NOMO-1 (cell line): ENCODE measurements at regions not wholly inside any gene's neighbourhood (a gene's known extent, or its start where the extent isn't known, plus 50 kb on each side); places are given as distances from the start of the nearest gene placed in this dataset.
"Not testable (repeated sequence)": the region's sequence is repeated elsewhere in the genome, so short reads cannot be mapped to it uniquely, and the experiment has no call there.

ENCODE experiments used
- DNase-seq, 2 experiments: peaks; one replicate each; lab custom pipeline; 2025; ENCODE audit not compliant: unreplicated experiment in 2 of 2; lab: John Stamatoyannopoulos, UW

GRCh38 chr2:17206771-17207170 is 311.5 kb downstream of the RAD51AP2 start:
- no peak for DNase-seq

DNA sequence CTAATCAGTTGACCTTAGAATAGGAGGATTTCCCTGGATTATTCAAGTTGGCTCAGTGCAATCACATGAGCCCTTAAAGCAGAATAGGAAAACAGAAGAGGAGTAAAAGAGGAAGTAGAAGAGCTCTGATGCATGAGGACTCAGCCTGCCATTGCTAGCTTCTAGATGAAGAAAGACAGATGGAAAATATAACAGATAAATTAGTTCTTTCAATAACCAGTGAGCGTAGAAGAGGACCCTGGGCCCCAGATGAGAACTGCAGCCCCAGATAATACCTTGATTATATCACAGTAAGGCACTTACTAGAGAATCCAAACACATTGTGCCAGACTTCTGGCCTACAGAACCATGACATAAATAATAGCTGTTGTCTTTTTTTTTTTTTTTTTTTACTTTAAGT is 314.0 kb downstream of the RAD51AP2 start:
- DNase-seq: not testable (repeated sequence)

GRCh38 chr2:17202628-17203027 is 315.6 kb downstream of the RAD51AP2 start:
- peak in 1 of 2 experiments; percentile 8 for DNase-seq

GRCh38 chr2:17199741-17200140 is 318.5 kb downstream of the RAD51AP2 start:
- DNase-seq: no peak

DNA sequence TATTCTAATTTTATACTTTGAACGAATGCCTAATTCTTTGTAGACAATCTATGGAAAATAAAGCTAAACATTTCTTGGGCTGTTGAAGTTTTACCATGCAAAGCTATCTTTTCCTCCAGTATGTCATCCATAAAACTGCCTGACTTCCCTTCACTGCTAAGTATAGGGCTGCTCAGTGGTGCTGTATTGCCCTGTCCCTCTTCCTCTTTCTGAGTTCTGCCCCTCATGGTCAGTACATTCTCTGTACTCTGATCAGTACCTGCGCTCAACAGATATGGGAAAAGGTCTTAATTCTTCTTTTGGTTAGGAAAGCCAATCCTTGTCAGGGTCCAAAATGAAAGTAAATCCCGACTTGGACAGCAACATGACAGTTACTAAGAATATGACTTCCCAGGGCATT is 321.9 kb downstream of the RAD51AP2 start:
- DNase-seq: no peak

DNA sequence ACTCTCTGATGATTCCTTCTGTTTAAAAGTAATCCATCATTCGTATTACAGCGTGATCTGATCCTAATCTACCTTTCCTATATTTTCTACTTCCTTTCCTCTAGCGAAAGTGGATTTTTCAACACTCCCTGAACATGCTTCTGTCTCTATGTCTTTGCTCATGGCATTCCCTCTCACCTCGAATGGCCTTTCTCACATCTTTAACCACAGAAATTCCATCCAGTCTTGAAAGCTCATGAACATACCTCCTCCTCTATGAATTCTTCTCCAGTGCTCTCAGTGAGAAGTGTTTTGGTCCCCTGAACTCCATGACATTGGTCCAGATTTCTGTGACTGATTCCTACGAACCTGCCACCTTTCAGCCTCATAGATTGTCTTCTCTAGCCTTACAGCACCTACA is 323.2 kb downstream of the RAD51AP2 start:
- no peak for DNase-seq

- DNase-seq: no peak
These were observed 324.2 kb downstream of the RAD51AP2 start for GRCh38 chr2:17194083-17194482.

- not testable (repeated sequence) for DNase-seq
These were observed 324.8 kb downstream of the RAD51AP2 start for GRCh38 chr2:17193433-17193890.

- no peak for DNase-seq
These were observed 327.0 kb downstream of the RAD51AP2 start for GRCh38 chr2:17191223-17191622.

GRCh38 chr2:17190527-17190926 is 327.7 kb downstream of the RAD51AP2 start:
- DNase-seq: no peak

DNA sequence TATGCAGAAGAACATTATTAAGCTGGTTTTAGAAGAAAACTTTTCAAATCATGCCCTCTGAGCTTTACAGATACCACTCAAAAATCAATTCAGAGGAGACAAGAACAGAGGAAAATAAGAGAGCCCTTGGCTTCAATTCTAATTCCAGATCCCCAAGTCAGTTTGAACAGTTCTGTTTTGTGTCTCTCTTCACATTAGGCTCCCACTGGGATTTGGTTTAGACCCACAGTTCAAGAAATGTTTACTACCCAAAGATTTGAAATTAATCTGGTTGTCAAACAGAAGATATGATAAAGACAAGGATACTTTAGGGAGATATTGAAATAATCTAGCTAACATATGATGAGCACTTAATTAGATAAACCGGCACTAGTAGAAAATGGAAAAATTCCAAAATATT is 329.5 kb downstream of the RAD51AP2 start:
- no peak for DNase-seq

DNA sequence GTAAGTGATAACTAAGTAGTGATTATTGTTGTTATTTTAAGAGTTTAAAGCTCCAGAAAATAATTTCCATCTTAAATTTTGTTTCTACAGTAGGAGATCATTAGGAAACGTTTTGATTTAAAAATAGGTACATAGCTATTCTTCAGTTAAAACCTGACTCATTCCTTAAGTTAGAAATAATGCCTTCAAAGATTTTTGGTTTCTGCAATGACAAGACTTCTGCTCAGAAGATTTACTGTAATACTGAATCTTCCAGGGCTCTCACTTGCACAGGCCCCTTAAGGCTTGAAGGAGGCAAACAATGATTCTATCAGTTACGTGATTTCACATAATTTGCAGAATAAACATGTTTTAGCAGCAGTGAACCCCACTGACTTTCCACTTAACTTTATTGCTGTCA is 333.7 kb downstream of the RAD51AP2 start:
- DNase-seq: no peak

DNA sequence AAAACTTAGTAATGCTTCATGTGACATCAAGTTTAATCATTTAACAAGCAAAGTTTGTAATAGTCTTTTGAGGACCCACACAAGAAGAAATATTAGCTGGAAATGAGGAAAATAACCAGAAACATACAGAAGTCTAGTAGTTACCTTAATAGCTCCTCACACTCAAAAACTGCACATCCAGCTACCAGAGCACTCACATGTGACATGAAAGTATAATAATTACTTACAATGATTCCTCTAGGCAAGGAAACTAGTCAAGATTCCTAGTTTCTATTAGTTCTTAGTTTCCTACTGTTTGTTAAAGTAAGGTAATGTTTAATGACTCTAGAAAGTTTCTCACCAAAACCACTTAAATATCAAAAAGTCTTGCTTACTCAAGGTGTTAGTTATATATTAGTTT is 335.8 kb downstream of the RAD51AP2 start:
- no peak for DNase-seq

GRCh38 chr2:17181051-17181752 is 337.0 kb downstream of the RAD51AP2 start:
- no peak for DNase-seq

DNA sequence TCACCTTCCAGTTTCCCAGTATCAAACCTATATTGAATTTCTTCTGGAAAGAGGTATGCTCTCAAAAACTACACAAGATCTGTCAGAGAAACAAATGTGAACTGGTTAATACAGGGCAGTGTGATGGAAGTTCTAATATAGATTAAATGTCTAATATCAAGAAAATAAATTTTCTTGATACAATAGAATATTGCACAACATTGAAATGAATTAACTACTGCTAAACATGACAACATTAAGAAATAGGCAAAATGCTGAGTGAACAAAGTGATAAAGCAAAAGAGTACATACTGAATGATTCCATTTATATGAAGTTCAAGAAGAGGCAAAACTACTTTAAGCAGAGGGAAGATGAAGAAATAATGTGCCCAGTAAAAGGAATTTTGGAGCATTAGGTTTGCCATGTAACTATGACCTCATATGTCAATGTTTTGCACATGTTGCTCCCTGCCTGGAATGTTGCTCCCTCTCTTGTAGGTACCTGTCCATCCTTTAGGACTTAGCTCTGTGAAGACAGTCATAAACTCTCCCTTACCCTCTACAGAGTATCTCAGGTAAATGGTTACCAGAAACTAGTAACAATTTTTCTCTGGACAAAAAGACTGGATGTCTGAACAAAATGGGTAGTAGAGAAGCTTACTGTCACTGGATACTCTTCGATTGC is 339.0 kb downstream of the RAD51AP2 start:
- DNase-seq: no peak

GRCh38 chr2:17177088-17177487 is 341.2 kb downstream of the RAD51AP2 start:
- DNase-seq: no peak

GRCh38 chr2:17171446-17172049 is 346.7 kb downstream of the RAD51AP2 start:
- no peak for DNase-seq

DNA sequence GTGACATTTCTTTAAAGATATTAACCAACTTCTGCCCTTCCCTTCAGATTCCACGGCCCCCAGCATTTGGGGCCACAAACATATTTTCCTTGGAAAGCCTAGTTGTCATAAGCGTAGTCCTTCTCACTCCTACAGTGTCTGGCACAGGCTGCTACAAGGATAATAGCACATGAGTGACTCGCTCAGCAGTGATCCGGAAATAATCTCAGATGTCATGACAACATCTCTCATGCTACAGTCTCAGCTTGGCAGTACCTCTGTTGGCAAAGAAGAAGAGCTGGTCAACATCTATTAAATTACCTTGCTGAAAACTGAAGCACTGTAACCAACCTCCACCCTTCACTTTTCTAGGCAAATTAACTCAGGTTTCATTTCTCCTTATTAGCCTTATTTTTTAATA is 351.7 kb downstream of the RAD51AP2 start:
- DNase-seq: no peak

GRCh38 chr2:17164550-17164949 is 353.7 kb downstream of the RAD51AP2 start:
- DNase-seq: no peak

DNA sequence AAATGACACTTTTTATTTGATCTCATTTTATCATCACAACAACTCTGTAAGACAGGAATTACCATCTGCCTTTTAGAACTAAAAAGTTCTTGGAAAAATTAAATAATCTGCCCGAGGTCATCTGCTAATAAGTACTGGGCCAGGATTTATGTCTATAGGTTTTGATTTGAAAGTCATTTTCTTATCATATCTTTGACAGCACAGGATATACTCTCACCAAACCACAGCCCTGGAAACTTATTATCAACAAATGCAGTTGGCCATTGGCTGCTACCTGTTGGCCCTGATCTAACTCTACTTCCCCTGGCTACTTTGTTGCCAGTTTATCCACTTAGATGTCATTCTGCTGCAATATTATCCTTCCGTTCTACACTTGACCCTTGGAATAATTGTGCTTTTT is 354.6 kb downstream of the RAD51AP2 start:
- DNase-seq: no peak

DNA sequence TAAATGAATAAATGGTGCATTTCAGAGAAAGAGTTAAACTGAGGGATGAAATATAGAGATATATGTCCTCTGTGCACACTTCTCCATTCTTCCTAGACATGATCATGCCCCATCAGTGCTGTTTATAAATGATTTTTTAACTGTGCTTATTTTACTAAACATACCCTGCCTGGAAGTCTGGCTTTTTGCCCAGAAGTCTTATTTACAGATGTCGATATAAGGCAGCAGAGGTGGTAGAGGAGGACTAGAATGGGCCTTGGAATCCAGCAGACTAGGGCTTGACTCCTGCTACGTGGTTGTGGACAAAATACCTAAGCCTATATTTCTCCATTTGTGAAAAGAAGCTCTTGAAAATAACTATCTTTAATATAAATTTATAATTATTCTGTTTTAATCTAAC is 355.5 kb downstream of the RAD51AP2 start:
- DNase-seq: no peak

DNA sequence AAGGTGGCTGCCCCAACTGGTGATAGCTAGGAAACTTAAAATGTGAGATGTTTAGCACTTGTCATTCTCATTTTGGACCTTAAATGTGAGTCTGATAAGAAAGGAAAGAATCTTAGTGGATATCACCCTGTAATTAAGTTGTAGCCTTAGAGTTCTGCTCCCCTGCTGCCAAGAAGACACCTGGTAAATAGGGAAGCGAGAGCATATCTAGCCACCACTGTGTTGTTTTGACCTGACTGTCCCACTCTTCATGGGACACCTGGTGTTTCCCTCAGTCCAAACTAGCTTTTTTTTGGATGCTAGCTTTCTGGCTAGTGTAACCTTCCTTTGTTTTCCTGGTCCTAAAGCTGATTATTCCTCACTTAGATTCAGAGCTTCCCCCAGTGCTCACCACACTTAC is 357.6 kb downstream of the RAD51AP2 start:
- DNase-seq: no peak
